Ectodermal cell (in vitro differentiated cells): ENCODE measurements at regions not wholly inside any gene's neighbourhood (a gene's known extent, or its start where the extent isn't known, plus 50 kb on each side); places are given as distances from the start of the nearest gene placed in this dataset.

Experiments used
- H3K27ac ChIP-seq: 2 replicates; pipeline ENCODE4 v1.7.0; 2013; ENCODE audit warnings: mild to moderate bottlenecking, low read depth, low read length; ENCODE audit not compliant: insufficient read depth, poor library complexity, severe bottlenecking
- H3K27me3 ChIP-seq: 2 replicates; pipeline ENCODE4 v1.7.0; 2013; ENCODE audit warnings: mild to moderate bottlenecking, low read length; ENCODE audit not compliant: insufficient read depth, control insufficient read depth, poor library complexity, severe bottlenecking
- H3K36me3 ChIP-seq: one replicate; pipeline ENCODE4 v1.7.0; 2013; ENCODE audit warnings: low read length; ENCODE audit not compliant: control insufficient read depth, insufficient read depth
- H3K4me1 ChIP-seq: one replicate; pipeline ENCODE4 v1.7.0; 2013; ENCODE audit warnings: low read length; ENCODE audit not compliant: control insufficient read depth, insufficient read depth
- H3K4me3 ChIP-seq: 2 replicates; pipeline ENCODE4 v1.7.0; 2013; ENCODE audit warnings: low read depth, low read length, control low read depth; ENCODE audit not compliant: insufficient read depth
- H3K9me3 ChIP-seq: 2 replicates; pipeline ENCODE4 v1.7.0; 2013; ENCODE audit warnings: mild to moderate bottlenecking, low read length, moderate library complexity; ENCODE audit not compliant: control insufficient read depth
- WGBS, 2 experiments: methylation state at CpG; one replicate each; pipeline ENCODE4 v1.1.7; 2013; ENCODE audit warnings: missing lambda C conversion rate in 2 of 2; 5-methylcytosine and 5-hydroxymethylcytosine counted together

GRCh38 chr4:180100433-180101344, 2142.5 kb upstream of the TENM3 start:
- Histone ChIP-seq H3K27me3 (no peaks in the 10 kb centered on the region), H3K4me1 (no peaks in the 10 kb centered on the region), H3K9me3 (no peaks in the 10 kb centered on the region), H3K36me3 (no peaks in the 10 kb centered on the region), H3K4me3 (no peak overlapping the region), H3K27ac (no peak overlapping the region)
- WGBS, 2 experiments, result 94% methylated on average over 22 of the region's 22 CpGs

GRCh38 chr4:180101348-180102083, 2141.7 kb upstream of the TENM3 start:
- Histone ChIP-seq H3K27me3 (no peaks in the 10 kb centered on the region), H3K27ac (no peak overlapping the region), H3K9me3 (no peaks in the 10 kb centered on the region), H3K4me3 (no peak overlapping the region), H3K4me1 (no peaks in the 10 kb centered on the region), H3K36me3 (no peaks in the 10 kb centered on the region)
- 90 to 91% methylated on average over 28 of the region's 28 CpGs for WGBS, 2 experiments

- H3K9me3 ChIP-seq, result no peaks in the 10 kb centered on the region
- no peak overlapping the region for H3K4me3 ChIP-seq
- WGBS, 2 experiments, result 93% methylated on average over 1 of the region's 3 CpGs; no CpG with 5 or more reads in 1 of the 2 experiments
- no peaks in the 10 kb centered on the region for H3K27me3 ChIP-seq
- no peak overlapping the region for H3K27ac ChIP-seq
- no peaks in the 10 kb centered on the region for H3K4me1 ChIP-seq
- no peaks in the 10 kb centered on the region for H3K36me3 ChIP-seq
These were observed 2139.4 kb upstream of the TENM3 start for GRCh38 chr4:180103794-180104193.

DNA sequence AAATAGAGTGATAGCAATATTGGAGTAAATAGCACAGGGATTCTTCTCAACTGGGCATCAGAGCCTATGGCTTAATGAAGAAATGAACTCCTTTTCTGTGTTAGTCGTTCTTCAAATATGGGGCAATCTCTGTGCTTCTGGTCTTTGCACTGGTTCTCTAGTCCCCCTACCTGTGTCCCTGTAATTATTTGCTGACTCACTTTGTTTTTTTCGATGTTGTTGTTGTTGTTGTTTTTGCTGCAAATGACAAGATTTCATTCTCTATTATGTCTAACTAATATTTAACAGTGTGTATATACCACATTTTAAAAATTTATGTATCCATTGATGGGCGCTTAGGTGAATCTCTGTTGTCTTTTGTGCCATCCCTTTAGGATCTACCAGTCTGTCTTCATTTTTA, 2137.8 kb upstream of the TENM3 start:
- Histone ChIP-seq H3K4me1 (no peaks in the 10 kb centered on the region), H3K4me3 (no peak overlapping the region), H3K36me3 (no peaks in the 10 kb centered on the region), H3K27ac (no peak overlapping the region), H3K9me3 (no peaks in the 10 kb centered on the region), H3K27me3 (no peaks in the 10 kb centered on the region)
- 96 to 99% methylated on average over 2 to 3 of the region's 3 CpGs for WGBS, 2 experiments

DNA sequence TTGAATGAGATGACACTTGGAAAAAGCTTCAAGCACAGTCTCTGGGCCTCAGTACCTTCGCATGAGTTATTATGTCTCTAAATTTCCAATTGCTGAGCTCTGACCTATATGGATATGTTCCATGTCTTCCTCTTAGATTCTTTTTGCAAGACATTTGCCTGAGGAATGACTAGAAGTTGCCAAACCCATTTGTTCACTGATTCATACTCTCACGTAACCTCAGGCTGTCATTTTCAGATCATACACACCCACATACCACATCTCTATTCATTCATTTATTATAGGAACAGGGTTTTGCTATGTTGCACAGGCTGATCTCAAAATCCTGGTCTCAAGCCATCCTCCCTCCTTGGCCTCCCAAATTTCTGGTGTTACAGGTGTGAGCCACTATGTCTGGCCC, 2137.1 kb upstream of the TENM3 start:
- H3K4me1 ChIP-seq, result no peaks in the 10 kb centered on the region
- no peaks in the 10 kb centered on the region for H3K36me3 ChIP-seq
- no peak overlapping the region for H3K4me3 ChIP-seq
- 93% methylated on average over 2 of the region's 2 CpGs for WGBS, 2 experiments
- H3K9me3 ChIP-seq, result no peaks in the 10 kb centered on the region
- H3K27ac ChIP-seq, result no peak overlapping the region
- no peaks in the 10 kb centered on the region for H3K27me3 ChIP-seq

DNA sequence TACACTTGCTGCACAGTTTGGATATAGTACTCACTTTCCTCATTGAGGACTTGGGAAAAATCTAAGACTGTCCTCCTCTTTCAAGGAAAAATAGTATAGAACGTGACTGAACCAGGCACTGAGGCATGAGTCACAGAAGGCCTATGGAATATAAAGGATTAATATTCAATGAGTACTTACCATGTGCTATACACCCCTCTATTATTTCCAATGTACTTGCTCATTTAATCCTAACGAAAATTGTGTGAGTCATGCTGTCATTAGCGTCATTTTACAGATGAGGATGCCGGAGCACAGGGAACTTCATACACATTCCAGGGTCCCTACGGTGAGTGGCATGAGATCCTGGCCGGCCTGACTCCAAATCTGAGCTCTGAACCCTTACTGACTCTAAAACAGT, 2136.2 kb upstream of the TENM3 start:
- Histone ChIP-seq H3K27me3 (no peaks in the 10 kb centered on the region), H3K4me3 (no peak overlapping the region), H3K36me3 (no peaks in the 10 kb centered on the region), H3K27ac (no peak overlapping the region), H3K9me3 (no peaks in the 10 kb centered on the region), H3K4me1 (no peaks in the 10 kb centered on the region)
- WGBS, 2 experiments, result 91 to 97% methylated on average over 6 of the region's 6 CpGs

- WGBS, 2 experiments, result 92 to 93% methylated on average over 4 of the region's 4 CpGs
- Histone ChIP-seq H3K9me3 (no peaks in the 10 kb centered on the region), H3K4me3 (no peak overlapping the region), H3K27ac (no peak overlapping the region), H3K36me3 (no peaks in the 10 kb centered on the region), H3K4me1 (peaks cover 5% of the 10 kb centered on the region), H3K27me3 (no peaks in the 10 kb centered on the region)
These were observed 2126.4 kb upstream of the TENM3 start for GRCh38 chr4:180116840-180117239.

DNA sequence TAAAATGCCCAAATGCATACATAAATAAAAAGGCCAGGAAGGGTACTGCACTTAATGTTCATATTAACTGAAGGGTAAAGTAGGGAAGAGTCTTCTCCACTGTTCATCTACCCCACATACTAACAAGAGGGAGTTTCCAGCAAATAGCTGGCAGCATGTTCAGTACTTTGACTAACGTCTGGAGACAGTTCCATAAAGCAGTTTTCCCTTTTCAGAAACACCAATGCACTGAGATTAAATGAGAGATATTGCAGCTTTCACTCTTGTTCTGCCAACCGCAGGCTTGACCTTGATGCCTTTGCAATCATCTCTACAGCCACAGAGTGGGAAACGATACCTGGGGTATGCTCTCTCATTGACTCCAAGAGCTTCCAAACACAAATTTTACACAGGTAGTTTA, 2123.1 kb upstream of the TENM3 start:
- H3K36me3 ChIP-seq, result no peaks in the 10 kb centered on the region
- 92% methylated on average over 2 to 3 of the region's 3 CpGs for WGBS, 2 experiments

DNA sequence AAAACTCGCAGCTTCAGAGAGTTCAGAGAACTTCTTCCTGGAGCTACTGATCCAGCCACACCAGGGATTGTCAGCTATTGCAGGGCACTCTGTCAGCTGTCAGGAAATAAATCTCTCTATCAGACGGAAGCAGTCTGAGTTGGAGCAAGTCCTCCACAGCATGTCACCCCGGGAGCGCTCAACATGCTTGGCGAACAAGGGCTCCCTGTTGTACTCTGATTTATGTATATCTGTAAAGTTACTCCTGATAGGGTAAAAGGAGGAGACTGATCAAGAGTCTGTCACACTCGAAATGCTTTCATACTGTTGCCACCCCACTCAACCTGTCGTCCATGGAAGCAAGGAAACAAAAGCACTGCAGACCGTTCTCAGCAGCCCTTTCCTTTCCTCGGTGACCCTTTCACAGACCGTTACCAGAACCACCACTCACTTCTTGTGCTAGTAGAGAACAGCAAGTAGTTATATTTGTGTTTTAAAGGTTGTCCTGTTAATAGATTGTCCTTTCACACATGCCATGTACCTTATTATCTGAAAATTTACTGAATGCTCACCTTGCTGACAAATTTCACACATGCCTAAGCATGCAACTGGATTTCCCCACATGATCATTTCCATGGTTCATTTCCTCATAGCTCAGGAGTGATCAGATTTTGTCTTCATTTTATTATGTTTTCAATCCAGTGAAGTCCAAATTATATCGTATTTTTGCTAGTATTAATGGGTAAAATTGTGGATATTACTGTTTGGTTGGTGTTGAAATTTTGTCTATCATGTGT, 2108.9 kb upstream of the TENM3 start:
- 68 to 74% methylated on average over 10 to 11 of the region's 11 CpGs for WGBS, 2 experiments
- Histone ChIP-seq H3K27ac (no peak overlapping the region), H3K4me1 (peaks cover 5% of the 10 kb centered on the region), H3K36me3 (no peaks in the 10 kb centered on the region), H3K4me3 (no peak overlapping the region), H3K9me3 (no peaks in the 10 kb centered on the region), H3K27me3 (no peaks in the 10 kb centered on the region)

More for the DNA sequence above, 2123.1 kb upstream of the TENM3 start:
- Histone ChIP-seq H3K4me3 (no peak overlapping the region), H3K9me3 (no peaks in the 10 kb centered on the region), H3K4me1 (no peaks in the 10 kb centered on the region), H3K27ac (no peak overlapping the region), H3K27me3 (no peaks in the 10 kb centered on the region)

DNA sequence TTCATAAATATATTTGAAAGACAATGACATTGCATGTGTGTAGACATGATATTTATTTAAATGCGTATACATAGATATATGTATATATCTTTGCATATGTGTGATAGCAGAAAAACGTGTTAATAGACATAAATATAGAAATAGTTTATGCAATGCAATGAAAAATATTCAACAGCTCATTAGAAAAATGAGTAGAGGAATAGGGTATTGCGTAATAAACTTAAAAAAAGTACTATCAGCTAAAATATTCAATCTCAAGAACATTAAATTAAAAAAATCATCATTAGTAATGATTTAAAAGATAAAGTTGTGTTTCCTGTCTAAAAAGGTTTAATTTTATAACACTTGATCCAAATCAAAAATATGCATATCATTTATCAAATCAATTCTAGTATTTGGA, 2101.5 kb upstream of the TENM3 start:
- Histone ChIP-seq H3K9me3 (no peaks in the 10 kb centered on the region), H3K4me1 (no peaks in the 10 kb centered on the region), H3K4me3 (no peak overlapping the region), H3K27ac (no peak overlapping the region), H3K36me3 (no peaks in the 10 kb centered on the region), H3K27me3 (no peaks in the 10 kb centered on the region)
- 67% methylated on average over 1 of the region's 3 CpGs; no CpG with 5 or more reads in 1 of the 2 experiments for WGBS, 2 experiments
